HL-60 (cell line): ENCODE measurements at regions not wholly inside any gene's neighbourhood (a gene's known extent, or its start where the extent isn't known, plus 50 kb on each side); places are given as distances from the start of the nearest gene placed in this dataset.

Experiments used
- CTCF ChIP-seq: IDR thresholded peaks from one replicate; pipeline ENCODE4 v1.5.1; 2011; ENCODE audit warnings: low read length, control low read depth, inconsistent platforms; ENCODE audit not compliant: insufficient read depth
- GABPA ChIP-seq: IDR thresholded peaks from 2 replicates; pipeline ENCODE4 v1.6.1; 2012; ENCODE audit warnings: low read depth
- POLR2AphosphoS5 ChIP-seq: IDR thresholded peaks from 2 replicates; pipeline ENCODE4 v1.6.1; 2012; ENCODE audit warnings: low read depth
- REST ChIP-seq: IDR thresholded peaks from 2 replicates; pipeline ENCODE4 v1.6.1; 2012; ENCODE audit warnings: low read depth; ENCODE audit not compliant: insufficient replicate concordance
- SPI1 ChIP-seq: IDR thresholded peaks from 2 replicates; pipeline ENCODE4 v1.6.1; 2012; ENCODE audit warnings: low read depth, mild to moderate bottlenecking, borderline replicate concordance

- TF ChIP-seq CTCF: no peak
- no peak for TF ChIP-seq POLR2AphosphoS5
- no peak for TF ChIP-seq GABPA
- no peak for TF ChIP-seq SPI1
- TF ChIP-seq REST: no peak
These were observed 774.2 kb upstream of the COX7C start for GRCh38 chr5:85843535-85843934.
